ENCODE measurements at regions not wholly inside any gene's neighbourhood (a gene's known extent, or its start where the extent isn't known, plus 50 kb on each side); places are given as distances from the start of the nearest gene placed in this dataset.

DNA sequence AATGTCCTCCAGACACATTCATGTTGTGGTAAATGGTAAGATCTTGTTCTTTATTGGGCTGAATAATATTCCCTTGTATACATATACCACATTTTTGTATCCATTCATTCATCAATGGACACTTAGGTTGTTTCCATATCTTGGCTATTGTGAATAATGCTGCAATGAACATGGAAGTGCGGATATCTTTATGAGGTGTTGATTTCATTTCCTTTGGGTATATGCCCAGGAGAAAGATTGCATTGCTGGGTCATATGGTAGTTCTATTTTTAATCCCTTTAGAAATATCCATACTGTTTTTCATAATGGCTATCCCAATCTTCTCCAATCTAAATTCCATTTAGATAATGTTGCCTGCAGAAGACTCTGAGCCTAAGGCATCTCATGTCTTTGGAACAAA lies 78.0 kb upstream of the TNC start:
- TF ChIP-seq, protein P1, sequence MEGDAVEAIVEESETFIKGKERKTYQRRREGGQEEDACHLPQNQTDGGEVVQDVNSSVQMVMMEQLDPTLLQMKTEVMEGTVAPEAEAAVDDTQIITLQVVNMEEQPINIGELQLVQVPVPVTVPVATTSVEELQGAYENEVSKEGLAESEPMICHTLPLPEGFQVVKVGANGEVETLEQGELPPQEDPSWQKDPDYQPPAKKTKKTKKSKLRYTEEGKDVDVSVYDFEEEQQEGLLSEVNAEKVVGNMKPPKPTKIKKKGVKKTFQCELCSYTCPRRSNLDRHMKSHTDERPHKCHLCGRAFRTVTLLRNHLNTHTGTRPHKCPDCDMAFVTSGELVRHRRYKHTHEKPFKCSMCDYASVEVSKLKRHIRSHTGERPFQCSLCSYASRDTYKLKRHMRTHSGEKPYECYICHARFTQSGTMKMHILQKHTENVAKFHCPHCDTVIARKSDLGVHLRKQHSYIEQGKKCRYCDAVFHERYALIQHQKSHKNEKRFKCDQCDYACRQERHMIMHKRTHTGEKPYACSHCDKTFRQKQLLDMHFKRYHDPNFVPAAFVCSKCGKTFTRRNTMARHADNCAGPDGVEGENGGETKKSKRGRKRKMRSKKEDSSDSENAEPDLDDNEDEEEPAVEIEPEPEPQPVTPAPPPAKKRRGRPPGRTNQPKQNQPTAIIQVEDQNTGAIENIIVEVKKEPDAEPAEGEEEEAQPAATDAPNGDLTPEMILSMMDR (IDR thresholded peaks at IDR 0.05; ENCODE audit: low read depth, low read length) = no peak
- TF ChIP-seq EZH2phosphoT487 (IDR thresholded peaks at IDR 0.05; ENCODE audit: low read depth) = no peak

Data from OCI-LY3 (cell line).